Smooth muscle cell (in vitro differentiated cells): ENCODE measurements at regions not wholly inside any gene's neighbourhood (a gene's known extent, or its start where the extent isn't known, plus 50 kb on each side); places are given as distances from the start of the nearest gene placed in this dataset.
A peak's percentile ranks its signal among the peaks of the same experiment; 100 is the strongest.

Source experiments
- DNase-seq: peaks from one replicate; lab custom pipeline; 2025; ENCODE audit not compliant: unreplicated experiment; lab: John Stamatoyannopoulos, UW
- H2AFZ ChIP-seq: fragments of 200-600 bp; sonication (generic); 2 replicates; pipeline ENCODE4 v1.6.0; 2016; ENCODE audit warnings: antibody characterized with exemption, low read depth, mild to moderate bottlenecking
- H3F3A ChIP-seq: fragments of 200-600 bp; sonication (generic); 2 replicates; pipeline ENCODE4 v1.6.0; 2017; ENCODE audit warnings: antibody characterized with exemption, low read depth
- H3K27ac ChIP-seq: fragments of 200-600 bp; sonication (generic); 2 replicates; pipeline ENCODE4 v1.5.1; 2016; ENCODE audit warnings: low read depth, mild to moderate bottlenecking
- H3K27me3 ChIP-seq: fragments of 200-600 bp; sonication (generic); 2 replicates; pipeline ENCODE4 v1.6.1; 2016; ENCODE audit warnings: low read depth, mild to moderate bottlenecking
- H3K36me3 ChIP-seq: fragments of 200-600 bp; sonication (generic); 2 replicates; pipeline ENCODE4 v1.5.1; 2016; ENCODE audit warnings: low read depth
- H3K4me1 ChIP-seq: fragments of 200-600 bp; sonication (generic); 2 replicates; pipeline ENCODE4 v1.5.1; 2016; ENCODE audit warnings: low read depth
- H3K4me2 ChIP-seq: fragments of 200-600 bp; sonication (generic); 2 replicates; pipeline ENCODE4 v1.6.0; 2016; ENCODE audit warnings: mild to moderate bottlenecking
- H3K4me3 ChIP-seq: fragments of 200-600 bp; sonication (generic); 2 replicates; pipeline ENCODE4 v1.5.1; 2016; ENCODE audit warnings: mild to moderate bottlenecking
- H3K79me2 ChIP-seq: fragments of 200-600 bp; sonication (generic); 2 replicates; pipeline ENCODE4 v1.6.0; 2016; ENCODE audit warnings: low read depth, mild to moderate bottlenecking
- H3K9ac ChIP-seq: fragments of 200-600 bp; sonication (generic); 2 replicates; pipeline ENCODE4 v1.6.0; 2016; ENCODE audit warnings: low read depth
- H3K9me3 ChIP-seq: fragments of 200-600 bp; sonication (generic); replicated peaks from 2 replicates; pipeline ENCODE4 v1.5.1; 2016; ENCODE audit warnings: low read depth
- H4K20me1 ChIP-seq: fragments of 200-600 bp; sonication (generic); 2 replicates; pipeline ENCODE4 v1.6.0; 2016; ENCODE audit warnings: low read depth
- CTCF ChIP-seq: fragments of 200-600 bp; sonication (generic); IDR thresholded peaks from 2 replicates; pipeline ENCODE4 v1.5.1; 2017; ENCODE audit warnings: borderline replicate concordance, mild to moderate bottlenecking, antibody characterized with exemption; ENCODE audit not compliant: insufficient read depth, poor library complexity, severe bottlenecking
- WGBS: methylation state at CpG from one replicate; pipeline ENCODE4 v1.1.7; 2016; ENCODE audit warnings: low lambda C conversion rate; 5-methylcytosine and 5-hydroxymethylcytosine counted together

DNA sequence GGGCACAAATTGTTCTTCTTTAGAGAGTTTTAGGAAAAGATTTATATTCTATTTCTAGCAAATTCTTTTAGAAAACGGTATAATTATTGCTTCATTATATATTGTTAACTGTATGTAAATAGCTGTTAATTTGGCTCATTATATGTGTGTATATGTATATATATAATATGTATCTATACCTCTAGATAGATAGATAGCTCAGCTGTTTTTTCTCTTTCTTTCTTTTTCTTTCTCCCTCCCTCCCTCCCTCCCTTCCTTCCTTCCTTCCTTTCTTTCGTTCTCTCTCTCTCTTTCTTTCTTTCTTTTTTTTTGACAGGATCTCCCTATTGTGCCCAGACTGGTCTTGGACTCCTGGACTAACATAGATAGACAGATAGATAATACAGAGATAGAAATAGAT, 1538.8 kb downstream of the PCDH7 start:
- 90% methylated on average over 1 of the region's 2 CpGs for WGBS
- no peaks in the 10 kb centered on the region for H3F3A ChIP-seq
- no peak overlapping the region for H2AFZ ChIP-seq
- no peaks in the 10 kb centered on the region for H3K9me3 ChIP-seq
- no peaks in the 10 kb centered on the region for H3K27me3 ChIP-seq
- H3K36me3 ChIP-seq: no peaks in the 10 kb centered on the region
- no peaks in the 10 kb centered on the region for H4K20me1 ChIP-seq
- H3K9ac ChIP-seq: no peak overlapping the region
- no peak overlapping the region for H3K4me2 ChIP-seq
- no peak overlapping the region for H3K27ac ChIP-seq
- H3K4me1 ChIP-seq: no peaks in the 10 kb centered on the region
- DNase-seq: no peak
- no peak overlapping the region for H3K4me3 ChIP-seq
- no peaks in the 10 kb centered on the region for H3K79me2 ChIP-seq
- no peak for TF ChIP-seq CTCF

- H3K27me3 ChIP-seq: no peaks in the 10 kb centered on the region
- no peak overlapping the region for H3K9ac ChIP-seq
- H2AFZ ChIP-seq: no peak overlapping the region
- H3F3A ChIP-seq: no peaks in the 10 kb centered on the region
- no peak overlapping the region for H3K4me2 ChIP-seq
- no peak for DNase-seq
- no peaks in the 10 kb centered on the region for H4K20me1 ChIP-seq
- no peaks in the 10 kb centered on the region for H3K4me1 ChIP-seq
- H3K9me3 ChIP-seq: no peaks in the 10 kb centered on the region
- WGBS: 87% methylated on average over 9 of the region's 9 CpGs
- H3K79me2 ChIP-seq: no peaks in the 10 kb centered on the region
- no peak overlapping the region for H3K4me3 ChIP-seq
- TF ChIP-seq CTCF: no peak
- H3K27ac ChIP-seq: no peak overlapping the region
- H3K36me3 ChIP-seq: no peaks in the 10 kb centered on the region
Measured at GRCh38 chr4:32261196-32261595, 1541.0 kb downstream of the PCDH7 start.

DNA sequence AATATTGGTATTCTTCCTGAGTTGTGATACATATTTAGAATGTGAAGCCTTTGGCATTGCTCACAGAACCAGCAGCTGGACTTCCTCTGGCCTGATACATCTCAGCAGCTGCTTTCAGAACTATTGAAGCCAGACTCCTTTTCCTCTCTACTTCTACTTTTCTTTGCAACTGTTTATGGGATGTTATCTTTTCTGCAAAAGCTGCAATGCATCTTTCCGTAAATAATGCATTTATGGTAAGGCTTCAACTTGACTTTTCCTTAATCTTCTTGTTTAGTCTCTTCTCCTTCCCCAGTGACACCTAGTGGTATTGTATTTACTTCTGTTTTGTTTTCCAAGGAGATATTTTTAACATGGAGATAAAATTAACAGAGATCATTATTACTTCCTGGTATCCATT, 1548.7 kb downstream of the PCDH7 start:
- no peaks in the 10 kb centered on the region for H3K4me1 ChIP-seq
- H3K4me2 ChIP-seq: no peak overlapping the region
- H3F3A ChIP-seq: no peaks in the 10 kb centered on the region
- no peaks in the 10 kb centered on the region for H4K20me1 ChIP-seq
- H3K36me3 ChIP-seq: no peaks in the 10 kb centered on the region
- 0% methylated on average over 1 of the region's 1 CpG for WGBS
- H3K9ac ChIP-seq: no peak overlapping the region
- TF ChIP-seq CTCF: no peak
- H2AFZ ChIP-seq: peak overlapping the region; percentile 57
- DNase-seq: no peak
- H3K79me2 ChIP-seq: no peaks in the 10 kb centered on the region
- H3K27ac ChIP-seq: no peak overlapping the region
- no peaks in the 10 kb centered on the region for H3K9me3 ChIP-seq
- no peak overlapping the region for H3K4me3 ChIP-seq
- no peaks in the 10 kb centered on the region for H3K27me3 ChIP-seq

DNA sequence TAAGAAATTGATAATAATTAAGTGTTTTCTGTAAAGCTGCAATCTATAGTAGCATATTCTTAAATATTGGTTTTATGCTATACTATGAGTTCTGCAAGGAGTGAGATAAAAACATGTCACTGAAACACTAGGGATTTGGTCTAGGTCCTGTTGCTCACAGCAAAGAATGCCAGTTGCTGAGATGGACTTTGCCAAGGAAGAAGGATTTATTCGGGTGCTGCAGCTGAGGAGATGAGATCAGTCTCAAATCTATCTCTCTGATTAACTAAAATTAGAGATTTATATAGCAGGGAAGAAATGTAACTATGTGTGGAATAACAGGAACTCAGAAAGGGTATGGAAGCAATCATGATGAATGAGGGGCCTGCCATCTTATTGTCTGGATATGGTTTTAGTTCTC, 1569.9 kb downstream of the PCDH7 start:
- no peak overlapping the region for H3K9ac ChIP-seq
- H3K27ac ChIP-seq: no peak overlapping the region
- no peaks in the 10 kb centered on the region for H3F3A ChIP-seq
- no peak for DNase-seq
- no peak overlapping the region for H3K4me3 ChIP-seq
- no peaks in the 10 kb centered on the region for H3K27me3 ChIP-seq
- H3K4me1 ChIP-seq: no peaks in the 10 kb centered on the region
- 93% methylated on average over 1 of the region's 1 CpG for WGBS
- no peak for TF ChIP-seq CTCF
- H4K20me1 ChIP-seq: no peaks in the 10 kb centered on the region
- no peaks in the 10 kb centered on the region for H3K36me3 ChIP-seq
- H3K9me3 ChIP-seq: no peaks in the 10 kb centered on the region
- no peaks in the 10 kb centered on the region for H3K79me2 ChIP-seq
- H3K4me2 ChIP-seq: no peak overlapping the region
- H2AFZ ChIP-seq: no peak overlapping the region
